ENCODE measurements at regions not wholly inside any gene's neighbourhood (a gene's known extent, or its start where the extent isn't known, plus 50 kb on each side); places are given as distances from the start of the nearest gene placed in this dataset.

DNA sequence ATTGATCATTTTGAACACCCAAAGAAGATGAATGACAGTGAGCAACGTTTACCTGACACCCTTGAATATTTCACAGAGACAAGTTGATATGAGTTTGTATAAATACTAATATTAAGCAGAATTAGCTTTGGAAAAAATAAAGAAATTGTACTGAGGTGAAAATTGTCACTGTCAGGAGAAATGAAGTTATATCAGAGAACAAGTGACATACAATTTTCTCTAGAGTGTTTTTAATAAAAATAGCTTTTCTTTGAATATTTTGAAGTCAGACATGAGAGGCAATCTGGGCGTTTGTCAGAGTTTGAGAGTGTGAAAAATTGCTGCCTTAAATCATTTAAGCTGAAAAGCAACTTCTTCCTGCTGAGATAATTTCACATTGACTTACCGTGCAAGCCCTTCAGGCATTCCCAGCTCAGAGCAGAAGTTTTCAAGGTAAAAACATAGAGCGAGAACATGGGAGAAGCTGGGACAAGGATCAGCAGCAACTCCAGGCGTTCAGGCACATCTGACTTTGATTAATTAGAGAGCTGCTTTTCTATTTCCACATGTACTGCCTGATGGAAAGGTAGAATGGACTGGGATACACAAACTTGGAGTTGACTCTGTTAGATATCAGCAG is 535.9 kb downstream of the TFEC start:
- DNase-seq = no peak
- TF ChIP-seq POLR2A (IDR thresholded peaks at IDR 0.05) = no peak
- TF ChIP-seq, protein P1, sequence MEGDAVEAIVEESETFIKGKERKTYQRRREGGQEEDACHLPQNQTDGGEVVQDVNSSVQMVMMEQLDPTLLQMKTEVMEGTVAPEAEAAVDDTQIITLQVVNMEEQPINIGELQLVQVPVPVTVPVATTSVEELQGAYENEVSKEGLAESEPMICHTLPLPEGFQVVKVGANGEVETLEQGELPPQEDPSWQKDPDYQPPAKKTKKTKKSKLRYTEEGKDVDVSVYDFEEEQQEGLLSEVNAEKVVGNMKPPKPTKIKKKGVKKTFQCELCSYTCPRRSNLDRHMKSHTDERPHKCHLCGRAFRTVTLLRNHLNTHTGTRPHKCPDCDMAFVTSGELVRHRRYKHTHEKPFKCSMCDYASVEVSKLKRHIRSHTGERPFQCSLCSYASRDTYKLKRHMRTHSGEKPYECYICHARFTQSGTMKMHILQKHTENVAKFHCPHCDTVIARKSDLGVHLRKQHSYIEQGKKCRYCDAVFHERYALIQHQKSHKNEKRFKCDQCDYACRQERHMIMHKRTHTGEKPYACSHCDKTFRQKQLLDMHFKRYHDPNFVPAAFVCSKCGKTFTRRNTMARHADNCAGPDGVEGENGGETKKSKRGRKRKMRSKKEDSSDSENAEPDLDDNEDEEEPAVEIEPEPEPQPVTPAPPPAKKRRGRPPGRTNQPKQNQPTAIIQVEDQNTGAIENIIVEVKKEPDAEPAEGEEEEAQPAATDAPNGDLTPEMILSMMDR (IDR thresholded peaks at IDR 0.05) = no peak

DNA sequence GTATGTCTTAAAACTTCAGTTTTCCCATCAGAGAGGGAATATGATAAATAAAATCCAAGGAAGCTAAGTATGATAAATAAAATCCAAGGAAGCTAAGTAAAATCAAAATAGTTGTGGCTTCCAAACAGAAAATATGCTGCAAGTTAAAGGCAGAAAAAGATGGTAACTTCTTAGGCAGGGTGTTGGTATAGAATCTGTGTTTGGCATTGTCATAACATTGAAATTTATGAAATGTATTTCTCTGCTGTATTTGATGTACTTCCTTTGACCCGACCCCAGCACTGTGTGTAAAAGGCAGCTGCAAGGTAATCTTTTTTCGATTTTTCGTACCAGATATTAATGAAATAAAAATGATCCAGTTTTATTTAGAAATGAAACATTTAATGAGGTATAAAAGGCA is 537.2 kb downstream of the TFEC start:
- H3K36me3 ChIP-seq = no peaks in the 10 kb centered on the region
- no peaks in the 10 kb centered on the region for H3K27me3 ChIP-seq
- no peak overlapping the region for H3K4me3 ChIP-seq
- H3K27ac ChIP-seq = no peak overlapping the region
- H3K9me3 ChIP-seq = no peaks in the 10 kb centered on the region
- H3K4me1 ChIP-seq = no peaks in the 10 kb centered on the region
- TF ChIP-seq, protein P1 (IDR thresholded peaks at IDR 0.05) = no peak
- TF ChIP-seq POLR2A (IDR thresholded peaks at IDR 0.05) = no peak
- intact Hi-C loops (cut with DNase I; ENCODE audit: low total_unique reads) = no loop called here
- DNase-seq = no peak

More for the DNA sequence above, 535.9 kb downstream of the TFEC start:
- intact Hi-C loops (cut with DNase I; ENCODE audit: low total_unique reads) = no loop called here
- Histone ChIP-seq H3K27ac (no peak overlapping the region), H3K27me3 (no peaks in the 10 kb centered on the region), H3K36me3 (no peaks in the 10 kb centered on the region), H3K4me3 (no peak overlapping the region), H3K9me3 (no peaks in the 10 kb centered on the region), H3K4me1 (no peaks in the 10 kb centered on the region)

DNA sequence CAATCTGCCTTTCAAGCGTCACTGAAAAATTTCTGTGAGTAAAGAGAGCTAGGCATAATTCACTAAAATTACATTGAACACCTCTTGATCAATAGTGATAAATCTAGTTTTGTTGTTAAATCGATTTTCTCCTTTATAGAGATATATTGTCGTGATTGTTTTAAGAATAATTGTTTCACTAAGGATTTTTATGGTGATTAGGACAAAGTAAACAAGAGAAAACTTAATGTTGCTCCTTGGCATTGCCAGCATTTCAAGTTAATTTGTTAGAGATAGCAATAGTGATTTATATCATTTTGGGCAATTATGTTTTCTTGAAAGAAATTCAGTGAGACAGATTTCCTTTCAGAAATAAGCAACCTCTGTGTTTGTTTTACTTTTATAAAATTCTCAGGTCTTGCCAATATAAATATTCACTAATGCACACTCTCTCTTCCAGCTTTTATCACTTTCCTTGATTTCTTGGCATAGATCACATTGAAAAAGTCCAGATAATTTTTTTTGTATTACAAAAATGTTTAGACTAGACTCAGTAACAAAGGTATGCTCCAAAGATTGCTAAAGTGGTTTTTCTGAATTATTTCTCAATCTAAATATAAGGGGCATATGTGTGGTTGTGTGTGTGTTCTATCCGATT is 538.7 kb downstream of the TFEC start:
- no peak for TF ChIP-seq POLR2A (IDR thresholded peaks at IDR 0.05)
- TF ChIP-seq, protein P1 (IDR thresholded peaks at IDR 0.05) = no peak
- Histone ChIP-seq H3K27me3 (no peaks in the 10 kb centered on the region), H3K9me3 (no peaks in the 10 kb centered on the region), H3K27ac (no peak overlapping the region), H3K4me1 (no peaks in the 10 kb centered on the region), H3K36me3 (no peaks in the 10 kb centered on the region), H3K4me3 (no peak overlapping the region)
- no peak for DNase-seq
- intact Hi-C loops (cut with DNase I; ENCODE audit: low total_unique reads) = no loop called here

- Histone ChIP-seq H3K27ac (no peak overlapping the region), H3K36me3 (no peaks in the 10 kb centered on the region), H3K27me3 (peaks cover 0 to 10% of the 10 kb centered on the region in 2 donors), H3K9me3 (no peaks in the 10 kb centered on the region), H3K4me3 (no peak overlapping the region), H3K4me1 (no peaks in the 10 kb centered on the region)
- DNase-seq = no peak
- intact Hi-C loops (cut with DNase I; ENCODE audit: low total_unique reads) = no loop called here
- no peak for TF ChIP-seq POLR2A (IDR thresholded peaks at IDR 0.05)
- TF ChIP-seq, protein P1 (IDR thresholded peaks at IDR 0.05) = no peak
Observed at GRCh38 chr7:115479448-115479847, 551.1 kb downstream of the TFEC start.

- no peaks in the 10 kb centered on the region for H3K4me1 ChIP-seq
- H3K36me3 ChIP-seq = no peaks in the 10 kb centered on the region
- no peak overlapping the region for H3K27ac ChIP-seq
- no peak for DNase-seq
- no peaks in the 10 kb centered on the region for H3K9me3 ChIP-seq
- peaks cover 0 to 10% of the 10 kb centered on the region in 2 donors for H3K27me3 ChIP-seq
- intact Hi-C loops (cut with DNase I; ENCODE audit: low total_unique reads) = no loop called here
- no peak overlapping the region for H3K4me3 ChIP-seq
- TF ChIP-seq POLR2A (IDR thresholded peaks at IDR 0.05) = no peak
- TF ChIP-seq, protein P1 (IDR thresholded peaks at IDR 0.05) = no peak
Observed at GRCh38 chr7:115478426-115478825, 552.1 kb downstream of the TFEC start.
